ENCODE measurements at regions not wholly inside any gene's neighbourhood (a gene's known extent, or its start where the extent isn't known, plus 50 kb on each side); places are given as distances from the start of the nearest gene placed in this dataset.

- TF ChIP-seq, protein P1, sequence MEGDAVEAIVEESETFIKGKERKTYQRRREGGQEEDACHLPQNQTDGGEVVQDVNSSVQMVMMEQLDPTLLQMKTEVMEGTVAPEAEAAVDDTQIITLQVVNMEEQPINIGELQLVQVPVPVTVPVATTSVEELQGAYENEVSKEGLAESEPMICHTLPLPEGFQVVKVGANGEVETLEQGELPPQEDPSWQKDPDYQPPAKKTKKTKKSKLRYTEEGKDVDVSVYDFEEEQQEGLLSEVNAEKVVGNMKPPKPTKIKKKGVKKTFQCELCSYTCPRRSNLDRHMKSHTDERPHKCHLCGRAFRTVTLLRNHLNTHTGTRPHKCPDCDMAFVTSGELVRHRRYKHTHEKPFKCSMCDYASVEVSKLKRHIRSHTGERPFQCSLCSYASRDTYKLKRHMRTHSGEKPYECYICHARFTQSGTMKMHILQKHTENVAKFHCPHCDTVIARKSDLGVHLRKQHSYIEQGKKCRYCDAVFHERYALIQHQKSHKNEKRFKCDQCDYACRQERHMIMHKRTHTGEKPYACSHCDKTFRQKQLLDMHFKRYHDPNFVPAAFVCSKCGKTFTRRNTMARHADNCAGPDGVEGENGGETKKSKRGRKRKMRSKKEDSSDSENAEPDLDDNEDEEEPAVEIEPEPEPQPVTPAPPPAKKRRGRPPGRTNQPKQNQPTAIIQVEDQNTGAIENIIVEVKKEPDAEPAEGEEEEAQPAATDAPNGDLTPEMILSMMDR (IDR thresholded peaks at IDR 0.05; ENCODE audit: low read depth, low read length), result no peak
- TF ChIP-seq MYC (IDR thresholded peaks at IDR 0.05; ENCODE audit: low read depth, low read length), result no peak
These were observed 49.6 kb upstream of the PSD2 start for GRCh38 chr5:139745800-139746690.

Data from NB4 (cell line).